Osteoblast (primary cell): ENCODE measurements at regions not wholly inside any gene's neighbourhood (a gene's known extent, or its start where the extent isn't known, plus 50 kb on each side); places are given as distances from the start of the nearest gene placed in this dataset.

ENCODE experiments used
- DNase-seq: peaks from one replicate; pipeline ENCODE4 v3.0.0; 2011; ENCODE audit warnings: low spot score, mixed read lengths; ENCODE audit not compliant: insufficient read length; ENCODE audit errors: missing footprints
- H2AFZ ChIP-seq: 2 replicates; pipeline ENCODE4 v1.6.0; 2011; ENCODE audit warnings: mild to moderate bottlenecking, low read length
- H3K27ac ChIP-seq: 2 replicates; pipeline ENCODE4 v1.5.1; 2011; ENCODE audit warnings: mild to moderate bottlenecking, low read depth, low read length, moderate library complexity
- H3K27me3 ChIP-seq: 2 replicates; pipeline ENCODE4 v1.6.0; 2012; ENCODE audit warnings: mild to moderate bottlenecking, control low read depth, inconsistent platforms, low read length, moderate library complexity; ENCODE audit not compliant: insufficient read depth
- H3K36me3 ChIP-seq: 2 replicates; pipeline ENCODE4 v1.5.1; 2011; ENCODE audit warnings: mild to moderate bottlenecking, low read length, control low read depth, moderate library complexity; ENCODE audit not compliant: insufficient read depth
- H3K4me1 ChIP-seq: 2 replicates; pipeline ENCODE4 v1.5.1; 2011; ENCODE audit warnings: mild to moderate bottlenecking, low read length, control low read depth, moderate library complexity; ENCODE audit not compliant: insufficient read depth
- H3K4me2 ChIP-seq: 2 replicates; pipeline ENCODE4 v1.6.0; 2011; ENCODE audit warnings: mild to moderate bottlenecking, low read length; ENCODE audit not compliant: insufficient read depth
- H3K4me3 ChIP-seq: fragments of 200-600 bp; sonication (generic); 3 replicates; pipeline ENCODE4 v1.5.1; 2012; ENCODE audit warnings: mild to moderate bottlenecking, low read length, inconsistent platforms; ENCODE audit not compliant: insufficient read depth
- H3K79me2 ChIP-seq: 2 replicates; pipeline ENCODE4 v1.6.0; 2012; ENCODE audit warnings: mild to moderate bottlenecking, low read length, control low read depth, inconsistent platforms; ENCODE audit not compliant: insufficient read depth
- H3K9me3 ChIP-seq: 2 replicates; pipeline ENCODE4 v1.5.1; 2011; ENCODE audit warnings: low read depth, low read length, control low read depth
- H4K20me1 ChIP-seq: 2 replicates; pipeline ENCODE4 v1.6.0; 2012; ENCODE audit warnings: mild to moderate bottlenecking, low read length, control low read depth; ENCODE audit not compliant: insufficient read depth
- TF ChIP-seq, protein P1 (sequence below): IDR thresholded peaks from 2 replicates; pipeline ENCODE4 v1.5.1; 2011; ENCODE audit warnings: mild to moderate bottlenecking, low read depth, low read length, moderate library complexity; ENCODE audit errors: extremely low read depth

DNA sequence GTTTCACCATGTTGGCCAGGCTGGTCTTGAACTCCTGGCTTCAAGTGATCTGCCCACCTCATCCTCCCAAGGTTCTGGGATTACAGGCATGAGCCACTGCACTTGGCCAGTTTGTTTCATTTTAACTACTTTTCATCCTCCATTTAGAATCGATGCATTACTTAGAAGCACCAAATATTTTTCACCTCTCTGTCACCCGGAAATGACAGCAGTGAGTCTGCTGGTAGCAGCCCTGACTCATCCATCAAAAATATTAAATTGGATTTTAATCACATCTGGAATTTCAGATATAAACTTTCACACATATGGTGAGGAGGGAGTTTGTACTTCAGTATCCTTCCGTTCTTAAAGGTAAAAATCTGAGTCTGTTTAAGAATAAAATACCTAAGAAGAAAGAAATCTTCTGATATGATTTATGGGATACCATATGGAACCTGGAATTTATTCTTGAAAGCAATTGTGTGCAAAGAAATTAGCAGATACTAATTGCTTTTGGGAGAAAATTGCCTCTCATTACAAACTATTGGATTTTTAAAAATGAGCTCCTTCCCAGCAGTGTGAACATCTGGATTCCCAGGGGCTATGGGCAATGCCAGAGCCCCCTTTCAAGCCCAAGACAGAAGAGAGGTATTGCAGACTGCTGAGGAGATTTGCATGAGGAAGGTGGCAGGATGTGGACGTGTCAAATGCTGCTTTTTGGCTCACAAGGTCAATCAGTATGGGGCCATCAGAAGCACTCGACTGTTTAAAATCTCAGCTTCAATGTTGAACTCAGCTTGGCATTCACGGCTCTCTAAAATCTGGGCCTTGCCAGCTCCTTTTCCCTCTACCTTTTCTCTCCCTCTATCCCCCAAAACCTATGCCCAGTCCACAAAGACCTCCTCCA lies 279.5 kb upstream of the SIX2 start:
- H3K79me2 ChIP-seq, result no peaks in the 10 kb centered on the region
- peaks cover 40% of the 10 kb centered on the region for H3K4me1 ChIP-seq
- H3K27me3 ChIP-seq, result no peaks in the 10 kb centered on the region
- peak overlapping the region; percentile 15 for H3K27ac ChIP-seq
- no peaks in the 10 kb centered on the region for H3K36me3 ChIP-seq
- no peak for DNase-seq
- no peak overlapping the region for H3K4me2 ChIP-seq
- H3K9me3 ChIP-seq, result no peaks in the 10 kb centered on the region
- no peak overlapping the region for H2AFZ ChIP-seq
- no peak overlapping the region for H3K4me3 ChIP-seq
- no peaks in the 10 kb centered on the region for H4K20me1 ChIP-seq
- TF ChIP-seq, protein P1, sequence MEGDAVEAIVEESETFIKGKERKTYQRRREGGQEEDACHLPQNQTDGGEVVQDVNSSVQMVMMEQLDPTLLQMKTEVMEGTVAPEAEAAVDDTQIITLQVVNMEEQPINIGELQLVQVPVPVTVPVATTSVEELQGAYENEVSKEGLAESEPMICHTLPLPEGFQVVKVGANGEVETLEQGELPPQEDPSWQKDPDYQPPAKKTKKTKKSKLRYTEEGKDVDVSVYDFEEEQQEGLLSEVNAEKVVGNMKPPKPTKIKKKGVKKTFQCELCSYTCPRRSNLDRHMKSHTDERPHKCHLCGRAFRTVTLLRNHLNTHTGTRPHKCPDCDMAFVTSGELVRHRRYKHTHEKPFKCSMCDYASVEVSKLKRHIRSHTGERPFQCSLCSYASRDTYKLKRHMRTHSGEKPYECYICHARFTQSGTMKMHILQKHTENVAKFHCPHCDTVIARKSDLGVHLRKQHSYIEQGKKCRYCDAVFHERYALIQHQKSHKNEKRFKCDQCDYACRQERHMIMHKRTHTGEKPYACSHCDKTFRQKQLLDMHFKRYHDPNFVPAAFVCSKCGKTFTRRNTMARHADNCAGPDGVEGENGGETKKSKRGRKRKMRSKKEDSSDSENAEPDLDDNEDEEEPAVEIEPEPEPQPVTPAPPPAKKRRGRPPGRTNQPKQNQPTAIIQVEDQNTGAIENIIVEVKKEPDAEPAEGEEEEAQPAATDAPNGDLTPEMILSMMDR, result no peak

DNA sequence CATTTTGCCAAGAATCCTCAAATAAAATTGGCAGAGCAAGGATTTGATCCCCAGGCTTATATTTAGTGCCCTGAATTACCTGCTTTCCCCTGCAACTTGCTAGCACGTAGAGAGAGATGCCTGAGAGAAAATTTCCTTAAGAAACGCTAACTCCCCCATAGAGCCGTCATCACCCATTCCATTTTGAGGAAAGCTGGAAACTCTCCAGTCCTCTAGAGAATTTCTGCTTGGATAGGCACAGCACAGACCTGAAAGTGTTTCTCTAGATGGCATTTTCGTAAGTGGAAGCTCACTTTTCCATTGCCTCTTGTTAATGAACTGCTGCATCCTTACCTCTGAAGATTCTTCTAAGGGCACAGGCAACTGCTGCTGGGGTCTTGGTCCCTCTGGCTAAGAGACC lies 277.8 kb upstream of the SIX2 start:
- no peaks in the 10 kb centered on the region for H3K36me3 ChIP-seq
- no peak overlapping the region for H3K4me2 ChIP-seq
- no peaks in the 10 kb centered on the region for H3K9me3 ChIP-seq
- no peaks in the 10 kb centered on the region for H3K79me2 ChIP-seq
- H3K4me1 ChIP-seq, result peaks cover 49% of the 10 kb centered on the region
- no peaks in the 10 kb centered on the region for H4K20me1 ChIP-seq
- H3K4me3 ChIP-seq, result no peak overlapping the region
- no peak overlapping the region for H3K27ac ChIP-seq
- H3K27me3 ChIP-seq, result no peaks in the 10 kb centered on the region
- H2AFZ ChIP-seq, result no peak overlapping the region
- DNase-seq, result no peak
- TF ChIP-seq, protein P1, result no peak

- peak overlapping the region; percentile 76 for H3K27ac ChIP-seq
- TF ChIP-seq, protein P1, result no peak
- no peak overlapping the region for H2AFZ ChIP-seq
- H3K36me3 ChIP-seq, result no peaks in the 10 kb centered on the region
- H3K4me3 ChIP-seq, result no peak overlapping the region
- no peak overlapping the region for H3K4me2 ChIP-seq
- H3K27me3 ChIP-seq, result no peaks in the 10 kb centered on the region
- no peaks in the 10 kb centered on the region for H3K79me2 ChIP-seq
- no peak for DNase-seq
- H4K20me1 ChIP-seq, result no peaks in the 10 kb centered on the region
- H3K9me3 ChIP-seq, result no peaks in the 10 kb centered on the region
- H3K4me1 ChIP-seq, result peaks cover 38% of the 10 kb centered on the region
Measured at GRCh38 chr2:45285771-45286390, 276.6 kb upstream of the SIX2 start.

- H3K36me3 ChIP-seq, result no peaks in the 10 kb centered on the region
- TF ChIP-seq, protein P1, result no peak
- no peak for DNase-seq
- no peaks in the 10 kb centered on the region for H3K79me2 ChIP-seq
- no peak overlapping the region for H2AFZ ChIP-seq
- H3K4me3 ChIP-seq, result no peak overlapping the region
- H3K4me2 ChIP-seq, result no peak overlapping the region
- H4K20me1 ChIP-seq, result no peaks in the 10 kb centered on the region
- H3K9me3 ChIP-seq, result no peaks in the 10 kb centered on the region
- peak overlapping the region; percentile 76 for H3K27ac ChIP-seq
- no peaks in the 10 kb centered on the region for H3K27me3 ChIP-seq
- peaks cover 34% of the 10 kb centered on the region for H3K4me1 ChIP-seq
Measured at GRCh38 chr2:45285311-45285710, 276.1 kb upstream of the SIX2 start.
